Stimulated activated CD4-positive, alpha-beta T cell treated with anti-CD3 and anti-CD28 coated beads, Interleukin-12 subunit alpha, Interleukin-12 subunit beta, amount 100 ng/mL, for 24 hours (primary cell): ENCODE measurements at regions not wholly inside any gene's neighbourhood (a gene's known extent, or its start where the extent isn't known, plus 50 kb on each side); places are given as distances from the start of the nearest gene placed in this dataset.

Experiments
- DNase-seq, 2 experiments: peaks; one replicate each; pipeline ENCODE4 v3.0.0-alpha.2; 2020; ENCODE audit warnings: low read depth in 2 of 2

DNA sequence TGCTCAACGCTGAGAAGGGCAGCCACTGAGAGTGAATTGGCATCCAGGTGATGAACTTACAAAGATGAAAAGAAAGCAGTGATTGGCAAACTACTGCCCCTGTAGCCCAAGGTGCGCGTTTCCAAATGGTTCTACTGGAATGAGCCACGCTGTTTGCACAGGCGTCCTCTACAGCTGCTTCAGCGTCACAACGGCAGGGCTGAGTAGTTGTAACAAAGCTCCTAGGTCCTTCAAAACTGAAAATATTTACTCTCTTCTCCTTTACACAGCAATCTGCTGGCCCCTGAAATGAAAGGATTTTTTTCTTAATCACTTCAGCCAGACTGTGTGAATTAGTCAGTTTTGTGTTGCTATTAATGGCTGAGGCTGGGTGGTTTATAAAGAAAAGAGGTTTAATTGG, 107.2 kb upstream of the FOXF1 start:
- DNase-seq = no peak

DNA sequence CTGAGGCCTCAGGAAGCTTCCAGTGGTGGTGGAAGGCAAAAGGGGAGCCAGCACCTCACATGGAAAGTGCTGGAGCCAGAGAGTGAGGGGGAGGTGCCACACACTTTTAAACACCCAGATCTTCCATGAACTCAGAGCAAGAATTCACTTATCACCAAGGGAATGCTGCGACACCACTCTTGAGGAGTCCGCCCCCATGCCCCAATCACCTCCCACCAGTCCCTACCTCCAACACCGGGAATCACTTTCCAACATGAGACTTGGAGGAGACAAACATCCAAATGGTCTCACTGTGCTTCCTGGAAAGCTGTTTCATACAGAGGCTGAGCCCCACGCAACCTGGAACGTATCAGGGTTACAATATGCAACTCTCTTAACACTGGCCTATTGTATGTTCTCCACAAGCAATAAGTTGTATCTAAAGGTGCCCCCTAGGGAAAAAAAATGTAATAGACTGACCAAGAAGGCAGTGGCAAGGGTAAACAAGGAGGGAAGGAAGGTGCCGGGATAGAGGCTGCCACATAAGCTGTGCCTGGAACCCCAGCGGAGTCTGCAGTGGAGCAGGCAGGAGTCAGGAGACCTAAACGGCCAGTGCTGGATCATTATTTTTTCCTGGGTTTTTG, 106.7 kb upstream of the FOXF1 start:
- DNase-seq = no peak

DNA sequence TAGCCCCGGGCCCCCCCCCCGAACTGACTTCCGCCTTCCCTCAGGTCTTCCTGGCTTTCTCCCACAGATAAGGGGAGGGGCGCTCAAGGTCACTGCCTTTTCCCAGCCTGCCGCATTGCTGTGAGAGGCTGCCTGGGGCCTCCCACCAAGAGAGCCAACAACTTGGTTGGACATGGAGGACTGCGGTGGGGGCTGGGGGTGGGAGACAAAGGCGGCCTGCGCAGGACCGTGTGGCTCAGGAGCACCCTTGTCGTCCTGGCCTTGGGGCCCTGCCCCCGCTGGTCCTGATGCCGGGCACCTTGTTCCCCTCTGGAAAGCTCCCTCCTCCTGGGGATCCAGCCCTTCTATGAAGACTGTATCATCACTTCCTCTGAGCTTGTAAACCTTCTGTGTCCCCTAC, 105.6 kb upstream of the FOXF1 start:
- DNase-seq = no peak

DNA sequence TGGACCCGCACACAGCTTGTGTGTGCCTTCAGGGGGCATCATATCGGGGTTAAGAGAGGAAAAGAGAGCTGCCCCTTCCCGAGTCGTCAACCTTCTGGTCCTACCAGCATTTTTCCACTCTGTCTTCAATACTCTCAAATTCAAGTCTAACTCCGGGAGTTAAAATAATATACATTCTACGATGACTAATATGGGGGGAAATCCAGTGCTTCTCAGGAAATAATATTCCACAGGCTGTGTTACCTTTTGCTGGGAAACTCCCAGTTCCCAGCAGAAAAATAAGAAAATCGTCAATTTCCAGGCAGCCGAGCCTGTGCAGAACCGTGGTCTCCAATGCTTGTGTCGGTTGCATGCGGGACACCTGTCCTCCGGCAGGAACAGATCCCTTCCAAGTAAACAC, 105.0 kb upstream of the FOXF1 start:
- no peak for DNase-seq

DNA sequence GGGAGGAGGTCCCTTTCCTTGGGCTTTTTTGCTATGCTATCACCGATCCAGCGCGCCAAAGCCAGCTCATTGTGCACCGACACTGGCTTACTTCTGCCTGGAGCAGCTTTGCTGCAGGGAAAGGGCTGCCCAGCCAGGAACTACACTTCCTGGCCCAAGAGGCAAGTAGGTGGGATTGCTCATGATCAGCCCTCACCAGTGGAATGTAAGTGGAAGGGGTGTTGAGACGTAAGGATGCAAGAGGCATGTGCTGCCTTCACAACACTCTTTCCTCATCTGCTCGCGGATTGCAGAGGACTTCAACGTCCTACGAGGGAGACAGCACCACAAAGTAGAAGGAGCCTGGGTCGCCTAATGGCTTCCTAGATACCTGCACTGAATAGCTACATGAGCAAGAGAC, 104.3 kb upstream of the FOXF1 start:
- DNase-seq = no peak

DNA sequence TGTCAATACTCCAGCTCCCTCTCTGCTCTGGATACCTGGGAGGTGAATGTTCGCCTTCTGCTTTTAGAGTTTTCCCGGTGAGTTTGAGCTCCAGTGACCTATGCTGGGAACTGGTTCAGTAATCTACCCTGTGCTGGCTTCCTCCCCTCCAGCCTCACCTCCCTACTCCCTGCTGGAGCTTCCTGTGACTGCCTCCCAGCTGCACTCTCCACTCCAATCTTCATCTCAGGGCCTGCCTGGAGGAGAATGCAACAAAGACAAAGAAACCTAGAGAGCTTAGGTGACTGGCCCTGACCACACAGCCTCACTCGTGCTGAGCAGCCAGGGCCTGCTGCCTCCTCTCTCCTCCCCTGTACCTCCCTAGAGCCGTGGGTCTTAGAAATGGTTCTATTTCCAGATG, 101.6 kb upstream of the FOXF1 start:
- no peak for DNase-seq

DNA sequence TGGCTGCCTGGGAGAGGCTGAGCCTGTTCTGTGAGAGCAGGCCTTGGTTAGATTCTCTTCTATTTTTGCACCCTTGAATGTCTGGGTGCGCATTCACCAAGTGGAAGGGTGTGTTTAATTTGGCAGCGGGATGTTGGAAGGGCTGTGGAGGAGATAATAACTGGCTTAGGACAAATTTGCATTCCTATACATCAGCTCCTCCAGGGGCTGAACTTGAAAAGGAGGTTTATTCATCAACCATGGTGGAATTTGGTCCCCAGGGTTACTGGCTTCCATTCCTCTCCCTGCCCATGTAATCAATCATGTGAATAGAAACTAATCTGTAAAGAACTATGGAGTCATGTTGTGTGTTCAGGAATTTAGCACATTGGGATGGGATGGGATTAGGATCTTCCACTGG, 100.2 kb upstream of the FOXF1 start:
- DNase-seq = no peak

DNA sequence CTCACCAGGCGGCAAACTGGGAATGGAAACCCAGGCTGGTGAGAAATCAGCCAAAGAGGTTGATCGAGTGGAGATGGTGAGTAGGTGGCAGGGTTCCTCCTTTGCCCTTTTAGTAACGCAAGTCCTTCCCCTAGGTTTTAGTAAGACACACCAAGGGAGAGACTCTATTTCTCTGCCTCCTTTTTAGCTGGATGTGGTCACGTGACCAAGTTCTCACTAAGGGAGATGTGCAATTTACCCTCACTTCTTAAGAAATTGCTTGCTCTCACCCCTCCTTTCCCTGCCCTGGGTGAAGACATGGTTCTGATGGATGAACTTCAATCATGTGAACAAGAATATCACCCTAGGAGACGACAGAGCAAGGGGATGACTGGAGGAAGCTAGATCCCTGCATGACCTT, 99.8 kb upstream of the FOXF1 start:
- no peak for DNase-seq

DNA sequence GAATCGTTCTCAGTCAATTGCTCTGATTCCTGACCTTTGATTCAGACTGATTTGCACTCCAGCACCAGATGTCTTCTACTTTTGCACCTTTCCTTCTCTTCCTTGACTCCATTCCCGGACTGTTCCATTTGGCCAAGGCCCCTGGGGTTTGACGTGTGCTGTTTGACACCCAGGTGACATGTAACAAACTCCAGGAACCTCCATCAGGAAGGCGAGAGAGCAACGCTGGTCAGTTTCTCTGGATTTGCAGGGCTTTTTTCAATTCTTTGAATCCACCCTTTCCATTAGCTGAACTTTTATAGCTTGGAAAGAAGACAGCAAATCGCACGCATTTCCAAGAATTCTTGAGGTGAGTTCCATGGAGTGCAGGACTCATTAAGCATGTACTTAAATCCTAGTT, 98.4 kb upstream of the FOXF1 start:
- DNase-seq = no peak

DNA sequence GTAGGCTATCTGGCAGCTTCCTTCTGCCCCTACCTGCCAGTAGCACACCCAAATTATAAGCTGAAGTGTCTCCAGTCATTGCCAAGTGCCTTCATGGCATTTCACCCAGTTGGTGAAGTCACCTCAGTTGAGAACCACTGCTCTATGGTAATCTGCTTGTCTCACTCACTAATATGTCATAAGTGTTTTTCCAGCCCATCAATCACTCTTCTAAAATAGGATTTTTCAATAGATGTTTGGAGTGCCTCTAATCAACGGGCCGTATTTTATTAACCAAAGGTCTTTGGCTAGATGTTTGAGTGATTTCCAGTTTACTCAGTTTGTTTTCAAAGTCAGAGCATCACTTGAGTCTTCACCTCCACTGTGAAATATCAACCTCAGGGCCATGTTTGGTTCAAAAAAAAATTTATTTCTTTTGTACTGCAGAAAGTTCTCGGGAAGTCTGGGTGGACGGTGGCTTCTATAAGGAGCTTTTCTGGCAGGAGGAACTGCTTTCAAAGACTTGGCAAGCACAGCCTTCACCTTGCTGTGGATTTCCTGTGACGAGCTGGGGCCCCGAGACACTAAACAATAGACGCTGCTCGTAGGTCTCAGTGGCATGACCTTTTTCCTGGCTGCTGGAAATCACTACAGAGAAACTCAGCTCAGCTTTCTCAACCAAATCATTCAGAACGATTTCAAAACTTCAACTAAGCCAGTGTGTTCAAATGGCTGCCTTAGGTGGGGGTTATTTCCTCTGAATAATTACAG, 95.2 kb upstream of the FOXF1 start:
- DNase-seq = no peak

DNA sequence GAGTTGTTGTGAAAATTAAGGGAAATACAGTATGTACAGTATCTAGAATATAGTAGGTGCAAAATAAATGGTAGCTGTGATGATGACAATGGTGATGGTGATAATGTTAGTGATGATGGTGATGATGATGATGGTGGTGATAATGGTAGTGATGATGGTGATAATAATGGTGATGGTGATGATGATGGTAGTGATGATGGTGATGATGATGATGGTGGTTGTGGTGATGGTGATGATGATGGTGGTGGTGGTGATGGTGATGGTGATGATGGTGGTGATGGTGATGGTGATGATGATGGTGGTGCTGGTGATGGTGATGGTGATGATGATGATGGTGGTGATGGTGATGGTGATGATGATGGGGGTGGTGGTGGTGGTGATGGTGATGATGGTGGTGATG, 91.3 kb upstream of the FOXF1 start:
- no peak for DNase-seq

DNA sequence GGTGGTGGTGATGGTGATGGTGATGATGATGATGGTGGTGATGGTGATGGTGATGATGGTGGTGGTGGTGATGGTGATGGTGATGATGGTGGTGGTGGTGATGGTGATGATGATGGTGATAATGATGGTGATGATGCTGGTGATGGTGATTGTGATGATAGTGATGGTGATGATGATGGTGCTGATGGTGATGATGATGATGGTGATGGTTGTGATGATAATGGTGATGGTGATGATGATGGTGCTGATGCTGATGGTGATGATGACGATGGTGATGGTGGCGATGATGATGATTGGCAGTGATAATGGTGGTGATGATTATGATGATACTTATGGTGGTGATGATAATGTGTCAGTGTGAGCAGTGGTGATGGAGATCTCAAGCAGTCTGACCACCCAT, 90.8 kb upstream of the FOXF1 start:
- DNase-seq = no peak

DNA sequence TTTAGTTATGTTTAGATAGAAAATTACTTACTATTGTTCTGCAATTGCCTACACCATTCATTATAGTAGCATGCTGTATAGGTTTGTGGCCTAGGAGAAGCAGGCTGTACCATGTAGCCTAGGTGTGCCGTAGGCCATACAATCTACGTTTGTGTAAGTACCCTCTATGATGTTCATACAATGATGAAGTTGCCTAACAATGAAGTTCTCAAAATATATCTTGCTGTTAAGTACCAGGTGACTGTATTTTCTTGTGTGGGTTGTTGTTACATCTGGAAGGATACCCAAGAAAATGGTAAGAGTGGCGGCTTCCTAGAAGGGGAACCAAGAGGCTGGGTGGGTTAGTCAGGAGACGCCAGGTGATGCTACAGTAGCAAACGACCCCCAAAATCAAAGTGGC, 88.3 kb upstream of the FOXF1 start:
- no peak for DNase-seq

DNA sequence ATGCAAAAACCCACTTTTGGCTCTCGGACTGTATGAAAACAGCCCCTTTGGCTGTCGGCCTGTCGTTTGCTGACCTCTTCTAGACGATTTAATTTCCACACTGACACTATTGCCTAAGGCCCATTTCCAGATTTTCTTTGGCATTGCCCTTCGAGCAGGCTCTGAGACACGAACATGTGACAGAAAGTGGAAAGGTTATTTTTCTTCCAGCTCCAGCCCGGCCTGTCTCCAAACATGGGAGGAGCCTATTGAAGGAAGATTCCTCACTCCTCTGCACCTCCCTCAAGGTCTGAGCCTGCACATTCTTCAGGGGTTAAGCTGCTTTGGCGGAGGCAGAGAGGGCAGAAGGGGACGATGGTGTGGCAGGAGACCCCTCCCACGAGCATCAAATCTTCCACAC, 85.9 kb upstream of the FOXF1 start:
- DNase-seq = no peak

DNA sequence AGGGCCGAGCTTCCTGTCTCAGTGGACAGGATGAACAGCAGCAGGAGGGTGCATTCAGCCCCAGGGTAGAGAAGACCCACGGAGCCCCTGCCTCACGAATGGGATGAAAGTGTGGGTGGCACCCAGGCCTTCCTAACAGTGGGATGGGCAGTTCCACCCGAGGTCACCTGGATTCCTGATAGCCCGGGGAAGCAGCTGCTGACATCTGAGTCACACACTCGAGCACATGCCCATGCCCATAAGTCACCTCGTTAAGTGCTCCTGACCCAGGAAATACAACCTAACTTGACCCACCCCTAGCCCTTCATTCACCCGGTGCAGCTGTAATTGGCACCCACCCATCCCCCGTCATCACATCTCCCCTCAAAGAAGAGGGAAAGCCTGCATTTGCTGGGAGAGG, 85.3 kb upstream of the FOXF1 start:
- no peak for DNase-seq

DNA sequence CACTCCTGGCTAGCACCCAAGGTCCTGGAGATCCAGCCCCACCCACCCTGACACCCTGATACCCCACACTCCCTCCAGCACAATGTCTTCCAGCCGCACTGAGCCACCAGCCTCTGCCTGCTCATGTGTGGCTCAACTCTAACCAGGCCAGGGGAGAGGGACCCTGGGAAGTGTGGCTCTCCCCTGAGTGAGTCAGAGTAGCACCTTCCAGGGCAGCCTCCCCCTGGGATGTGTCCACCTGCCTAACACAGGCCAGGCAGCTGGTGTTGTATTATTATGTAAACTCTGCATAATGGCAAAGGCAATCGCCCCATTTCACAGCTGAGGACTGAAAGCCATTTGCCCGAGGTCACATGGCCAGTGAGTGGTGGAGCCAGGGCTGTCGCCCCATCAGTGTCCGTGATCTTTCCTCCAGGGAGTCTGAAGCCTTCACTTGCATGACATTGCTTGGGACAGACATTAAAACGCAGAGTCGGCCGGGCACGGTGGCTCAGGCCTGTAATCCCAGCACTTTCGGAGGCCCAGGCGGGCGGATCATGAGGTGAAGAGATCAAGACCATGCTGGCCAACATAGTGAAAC, 84.2 kb upstream of the FOXF1 start:
- no peak for DNase-seq

DNA sequence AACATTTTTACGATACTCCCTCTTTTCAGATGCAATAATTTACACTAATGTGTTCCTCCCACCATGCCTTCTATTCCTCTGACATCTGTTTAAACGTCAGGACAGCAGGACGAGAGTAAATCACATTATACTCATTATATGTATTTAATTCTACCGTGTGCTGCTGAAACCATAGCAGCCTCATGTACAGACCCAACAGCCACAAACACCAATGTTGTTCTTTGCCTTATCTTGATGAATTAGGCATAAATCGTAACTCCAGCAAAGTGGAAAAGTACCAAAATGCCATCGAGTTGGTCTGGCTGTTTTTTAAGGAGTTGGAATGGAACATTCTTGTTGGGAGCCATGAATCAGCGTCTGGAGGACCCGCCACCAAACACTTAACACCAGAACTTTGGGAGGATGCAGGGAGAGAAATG, 82.9 kb upstream of the FOXF1 start:
- no peak for DNase-seq

DNA sequence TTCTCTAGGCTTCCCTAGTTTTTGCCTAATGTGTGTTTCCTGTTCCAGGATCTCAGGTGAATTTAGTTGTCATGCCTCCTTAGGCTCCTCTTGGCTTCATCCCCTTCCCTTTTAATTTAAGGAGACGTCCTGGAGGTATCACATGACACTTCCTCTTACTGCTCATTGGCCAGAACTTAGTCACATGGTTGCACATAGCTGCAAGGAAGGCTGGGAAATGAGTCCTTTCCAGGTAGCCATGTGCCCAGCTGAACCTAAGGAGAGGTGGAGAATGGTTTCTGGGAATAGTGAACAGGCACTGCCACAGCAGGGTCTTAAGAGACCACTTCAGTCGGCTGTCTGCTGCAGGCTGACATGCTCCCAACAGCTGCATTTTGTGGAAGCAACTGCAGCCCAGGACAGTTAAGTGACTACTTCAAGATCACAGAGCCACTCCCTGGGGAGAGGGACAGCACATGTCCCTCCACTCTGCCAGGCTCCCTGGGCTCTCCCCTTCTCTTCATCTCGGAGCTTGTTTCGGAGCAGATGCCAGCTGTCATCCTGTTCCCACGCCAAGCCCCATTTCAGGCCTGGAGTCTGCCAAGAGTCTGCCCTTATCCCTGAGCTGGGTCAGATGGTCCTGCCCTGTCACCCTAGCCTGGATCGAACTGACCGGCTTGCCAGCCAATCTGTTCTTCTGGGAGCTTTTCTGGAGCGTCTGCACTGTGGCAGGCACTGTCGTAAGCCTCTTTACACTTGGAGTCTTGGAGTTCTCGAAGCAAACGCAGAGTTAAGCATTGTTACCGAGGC, 81.4 kb upstream of the FOXF1 start:
- no peak for DNase-seq

DNA sequence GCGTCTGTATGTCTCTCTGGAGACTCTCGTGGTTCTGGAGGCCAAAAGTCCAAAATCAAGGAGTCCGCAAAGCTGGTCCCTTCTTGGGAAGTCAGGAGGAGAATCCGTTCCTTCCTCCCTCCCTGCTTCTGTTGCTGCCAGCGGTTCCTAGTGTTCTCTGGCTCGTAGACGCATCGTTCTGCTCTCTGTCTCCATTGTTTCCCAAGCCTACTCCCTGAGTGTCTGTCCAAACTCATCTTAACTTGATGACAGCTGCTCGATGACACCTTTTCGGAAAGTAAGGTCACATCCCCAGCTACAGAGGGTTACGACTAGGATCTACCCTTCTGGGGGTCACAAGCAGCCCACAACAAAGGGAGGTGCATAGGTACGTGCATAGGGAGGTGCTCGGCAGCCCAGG, 80.7 kb upstream of the FOXF1 start:
- no peak for DNase-seq

DNA sequence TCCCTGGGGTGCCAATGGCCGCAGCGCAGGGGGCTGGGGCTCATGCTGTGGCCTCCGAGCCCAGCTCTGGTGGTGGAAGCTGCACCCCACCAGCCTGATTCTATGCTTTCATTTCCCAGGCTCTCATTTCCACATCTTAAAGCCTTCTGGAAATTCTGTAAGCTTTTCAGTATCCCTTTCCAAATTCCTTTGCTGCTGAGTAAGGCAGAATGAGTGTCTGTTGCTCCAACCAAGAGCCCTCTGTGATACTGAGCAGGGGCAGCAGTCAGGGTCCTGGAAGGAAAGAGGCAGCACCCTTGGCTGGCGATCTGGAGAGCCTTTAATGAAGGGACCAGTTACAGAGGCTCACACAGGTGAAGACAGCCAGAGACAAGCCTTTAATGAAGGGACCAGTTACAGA, 79.5 kb upstream of the FOXF1 start:
- DNase-seq = no peak

DNA sequence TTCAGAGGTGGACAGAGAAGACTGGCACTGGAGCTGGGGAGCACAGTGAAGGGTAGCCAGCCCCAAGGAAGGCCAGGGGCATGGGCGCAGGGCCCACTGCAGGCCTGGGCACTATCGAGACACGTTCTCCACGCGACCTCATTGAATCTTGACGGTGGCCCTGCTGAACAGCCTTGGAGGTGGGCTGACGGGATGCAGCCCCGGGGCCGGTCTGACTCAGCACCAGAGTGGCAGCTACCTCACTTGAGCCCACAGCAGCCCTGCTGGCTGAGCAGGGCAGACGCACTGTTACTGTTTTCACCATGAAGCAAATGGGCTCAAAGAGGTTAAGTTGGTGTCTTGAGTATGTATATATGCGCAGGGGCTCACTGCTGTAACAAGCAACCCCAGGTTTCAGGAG, 78.8 kb upstream of the FOXF1 start:
- no peak for DNase-seq

DNA sequence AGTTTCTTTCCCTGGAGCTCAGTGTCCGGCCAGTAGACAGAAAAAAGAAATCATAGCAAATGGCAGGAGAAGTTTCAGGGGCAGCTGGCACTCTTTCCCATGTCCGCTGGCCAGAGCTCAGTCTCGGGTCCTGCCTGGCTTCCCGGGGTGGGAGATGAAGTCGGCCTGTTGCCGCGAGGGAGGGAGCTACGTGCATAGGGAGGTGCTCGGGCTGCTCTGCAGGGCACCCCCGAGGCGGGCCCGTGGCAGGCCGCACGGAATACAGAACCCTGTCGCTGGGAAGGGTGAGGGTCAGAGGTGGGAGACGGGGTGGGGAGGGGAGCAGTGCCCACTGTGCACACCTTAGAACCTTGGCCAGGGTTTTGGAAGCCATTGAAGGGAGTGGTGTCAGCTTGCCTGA, 78.3 kb upstream of the FOXF1 start:
- no peak for DNase-seq

DNA sequence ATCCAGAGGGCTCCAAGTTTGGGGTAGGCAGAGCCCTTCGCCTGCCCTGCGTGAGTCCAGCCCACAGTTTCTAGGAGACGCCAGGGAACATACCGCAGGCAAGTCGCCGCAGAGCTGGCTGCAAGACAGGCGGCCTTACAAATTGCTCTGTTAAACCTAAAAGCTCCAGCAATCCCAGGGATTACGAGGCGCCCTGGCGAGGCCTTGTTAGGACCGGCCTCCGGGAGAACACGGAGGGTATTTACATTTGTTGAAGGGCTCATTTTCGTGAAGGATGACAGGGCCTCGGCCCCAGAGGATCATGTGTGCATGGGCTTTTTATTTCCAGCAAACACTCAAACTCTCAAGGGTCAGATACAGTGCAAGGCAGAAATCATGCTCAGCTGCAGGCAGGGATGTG, 77.6 kb upstream of the FOXF1 start:
- no peak for DNase-seq
